AG08396 (cell line): ENCODE measurements at regions not wholly inside any gene's neighbourhood (a gene's known extent, or its start where the extent isn't known, plus 50 kb on each side); places are given as distances from the start of the nearest gene placed in this dataset.

Source experiments
- DNase-seq: peaks from one replicate; pipeline ENCODE4 v3.0.0; 2012; ENCODE audit warnings: low spot score, mixed read lengths

- no peak for DNase-seq
Observed at GRCh38 chr2:106629981-106630380, 142.8 kb downstream of the CD8B2 start.

- DNase-seq, result no peak
Observed at GRCh38 chr2:106631281-106631680, 144.1 kb downstream of the CD8B2 start.

GRCh38 chr2:106638043-106638442 is 150.9 kb downstream of the CD8B2 start:
- DNase-seq, result no peak

- no peak for DNase-seq
Observed at GRCh38 chr2:106638580-106638979, 151.4 kb downstream of the CD8B2 start.

- DNase-seq, result no peak
Observed at GRCh38 chr2:106642679-106643078, 155.5 kb downstream of the CD8B2 start.

- DNase-seq, result no peak
Observed at GRCh38 chr2:106644623-106645022, 157.5 kb downstream of the CD8B2 start.

- no peak for DNase-seq
Observed at GRCh38 chr2:106646605-106647004, 159.4 kb downstream of the CD8B2 start.

- no peak for DNase-seq
Observed at GRCh38 chr2:106649306-106649705, 162.1 kb downstream of the CD8B2 start.

- no peak for DNase-seq
Observed at GRCh38 chr2:106653465-106653864, 166.3 kb downstream of the CD8B2 start.

GRCh38 chr2:106658616-106659015 is 171.5 kb downstream of the CD8B2 start:
- no peak for DNase-seq

- DNase-seq, result no peak
Observed at GRCh38 chr2:106664669-106665068, 177.5 kb downstream of the CD8B2 start.

GRCh38 chr2:106667478-106668070 is 180.4 kb downstream of the CD8B2 start:
- no peak for DNase-seq

GRCh38 chr2:106685180-106685897 is 198.2 kb downstream of the CD8B2 start:
- no peak for DNase-seq

- DNase-seq, result no peak
Observed at GRCh38 chr2:106686814-106687213, 199.2 kb downstream of the ST6GAL2 start.

- DNase-seq, result no peak
Observed at GRCh38 chr2:106694964-106695470, 190.9 kb downstream of the ST6GAL2 start.

GRCh38 chr2:106695919-106696318 is 190.0 kb downstream of the ST6GAL2 start:
- DNase-seq, result no peak

- no peak for DNase-seq
Observed at GRCh38 chr2:106700616-106701015, 185.4 kb downstream of the ST6GAL2 start.

GRCh38 chr2:106701203-106702022 is 184.6 kb downstream of the ST6GAL2 start:
- no peak for DNase-seq

- no peak for DNase-seq
Observed at GRCh38 chr2:106703161-106703560, 182.8 kb downstream of the ST6GAL2 start.

- DNase-seq, result no peak
Observed at GRCh38 chr2:106704798-106705197, 181.2 kb downstream of the ST6GAL2 start.

GRCh38 chr2:106705877-106706276 is 180.1 kb downstream of the ST6GAL2 start:
- DNase-seq, result no peak

GRCh38 chr2:106706283-106706682 is 179.7 kb downstream of the ST6GAL2 start:
- no peak for DNase-seq

- DNase-seq, result no peak
Observed at GRCh38 chr2:106708209-106708608, 177.8 kb downstream of the ST6GAL2 start.
